IPS-20b (cell line): ENCODE measurements at regions not wholly inside any gene's neighbourhood (a gene's known extent, or its start where the extent isn't known, plus 50 kb on each side); places are given as distances from the start of the nearest gene placed in this dataset.

Experiments used
- H3K27ac ChIP-seq: one replicate; pipeline ENCODE4 v1.5.1; 2013; ENCODE audit warnings: low read length
- H3K27me3 ChIP-seq: 2 replicates; pipeline ENCODE4 v1.6.1; 2013; ENCODE audit warnings: mild to moderate bottlenecking, low read length, inconsistent platforms; ENCODE audit not compliant: insufficient read depth
- H3K36me3 ChIP-seq: 2 replicates; pipeline ENCODE4 v1.6.1; 2013; ENCODE audit warnings: low read depth, mild to moderate bottlenecking, inconsistent platforms, low read length, moderate library complexity; ENCODE audit not compliant: insufficient read depth
- H3K4me1 ChIP-seq: 2 replicates; pipeline ENCODE4 v1.6.1; 2013; ENCODE audit warnings: mild to moderate bottlenecking, control low read depth, inconsistent platforms, low read length, moderate library complexity; ENCODE audit not compliant: insufficient read depth
- H3K4me3 ChIP-seq: 2 replicates; pipeline ENCODE4 v1.5.1; 2013; ENCODE audit warnings: mild to moderate bottlenecking, low read length, inconsistent platforms
- H3K9ac ChIP-seq: 2 replicates; pipeline ENCODE4 v1.6.1; 2013; ENCODE audit warnings: low read depth, mild to moderate bottlenecking, inconsistent platforms, low read length, moderate library complexity
- H3K9me3 ChIP-seq: 2 replicates; pipeline ENCODE4 v1.6.1; 2013; ENCODE audit warnings: mild to moderate bottlenecking, low read depth, low read length, inconsistent platforms; ENCODE audit not compliant: insufficient read depth

- Histone ChIP-seq H3K27ac (no peak overlapping the region), H3K9ac (no peak overlapping the region), H3K4me3 (no peak overlapping the region), H3K9me3 (no peaks in the 10 kb centered on the region), H3K27me3 (no peaks in the 10 kb centered on the region), H3K36me3 (no peaks in the 10 kb centered on the region), H3K4me1 (peaks cover 3% of the 10 kb centered on the region; the same call in 1 of the 2 replicates)
Observed at GRCh38 chr6:23589811-23590210, 536.2 kb upstream of the NRSN1 start.

- no peaks in the 10 kb centered on the region for H3K27me3 ChIP-seq
- peaks cover 3% of the 10 kb centered on the region; the same call in 1 of the 2 replicates for H3K4me1 ChIP-seq
- no peak overlapping the region for H3K4me3 ChIP-seq
- H3K36me3 ChIP-seq: no peaks in the 10 kb centered on the region
- no peak overlapping the region for H3K27ac ChIP-seq
- H3K9me3 ChIP-seq: no peaks in the 10 kb centered on the region
- no peak overlapping the region for H3K9ac ChIP-seq
Observed at GRCh38 chr6:23590498-23591126, 535.4 kb upstream of the NRSN1 start.

GRCh38 chr6:23591761-23592160 is 534.3 kb upstream of the NRSN1 start:
- Histone ChIP-seq H3K4me1 (peaks cover 3% of the 10 kb centered on the region; the same call in 1 of the 2 replicates), H3K27ac (no peak overlapping the region), H3K27me3 (no peaks in the 10 kb centered on the region), H3K4me3 (no peak overlapping the region), H3K9ac (no peak overlapping the region), H3K9me3 (no peaks in the 10 kb centered on the region), H3K36me3 (no peaks in the 10 kb centered on the region)

- H3K4me1 ChIP-seq: no peaks in the 10 kb centered on the region
- no peak overlapping the region for H3K4me3 ChIP-seq
- H3K27me3 ChIP-seq: no peaks in the 10 kb centered on the region
- H3K36me3 ChIP-seq: no peaks in the 10 kb centered on the region
- no peak overlapping the region for H3K27ac ChIP-seq
- H3K9me3 ChIP-seq: peaks cover 4% of the 10 kb centered on the region
- H3K9ac ChIP-seq: no peak overlapping the region
Observed at GRCh38 chr6:23600118-23600517, 525.9 kb upstream of the NRSN1 start.

GRCh38 chr6:23601811-23602345 is 524.1 kb upstream of the NRSN1 start:
- H3K36me3 ChIP-seq: no peaks in the 10 kb centered on the region
- H3K27me3 ChIP-seq: no peaks in the 10 kb centered on the region
- H3K9ac ChIP-seq: no peak overlapping the region
- H3K4me3 ChIP-seq: no peak overlapping the region
- H3K4me1 ChIP-seq: no peaks in the 10 kb centered on the region
- H3K9me3 ChIP-seq: peaks cover 4% of the 10 kb centered on the region
- H3K27ac ChIP-seq: no peak overlapping the region

- no peaks in the 10 kb centered on the region for H3K4me1 ChIP-seq
- H3K9ac ChIP-seq: no peak overlapping the region
- no peak overlapping the region for H3K27ac ChIP-seq
- no peaks in the 10 kb centered on the region for H3K36me3 ChIP-seq
- H3K4me3 ChIP-seq: no peak overlapping the region
- no peaks in the 10 kb centered on the region for H3K27me3 ChIP-seq
- H3K9me3 ChIP-seq: no peaks in the 10 kb centered on the region
Observed at GRCh38 chr6:23608931-23609435, 517.0 kb upstream of the NRSN1 start.

- Histone ChIP-seq H3K4me1 (no peaks in the 10 kb centered on the region), H3K9ac (no peak overlapping the region), H3K27ac (no peak overlapping the region), H3K4me3 (no peak overlapping the region), H3K9me3 (no peaks in the 10 kb centered on the region), H3K36me3 (no peaks in the 10 kb centered on the region), H3K27me3 (no peaks in the 10 kb centered on the region)
Observed at GRCh38 chr6:23611776-23612381, 514.1 kb upstream of the NRSN1 start.

GRCh38 chr6:23618366-23618765 is 507.6 kb upstream of the NRSN1 start:
- Histone ChIP-seq H3K9me3 (no peaks in the 10 kb centered on the region), H3K4me3 (no peak overlapping the region), H3K36me3 (no peaks in the 10 kb centered on the region), H3K9ac (no peak overlapping the region), H3K27ac (no peak overlapping the region), H3K4me1 (peaks cover 2% of the 10 kb centered on the region; the same call in 1 of the 2 replicates), H3K27me3 (no peaks in the 10 kb centered on the region)

GRCh38 chr6:23620911-23621401 is 505.1 kb upstream of the NRSN1 start:
- no peaks in the 10 kb centered on the region for H3K27me3 ChIP-seq
- H3K4me1 ChIP-seq: peaks cover 2% of the 10 kb centered on the region; the same call in 1 of the 2 replicates
- H3K4me3 ChIP-seq: no peak overlapping the region; the same call in 1 of the 2 replicates
- H3K9me3 ChIP-seq: no peaks in the 10 kb centered on the region
- no peaks in the 10 kb centered on the region for H3K36me3 ChIP-seq
- H3K27ac ChIP-seq: no peak overlapping the region
- no peak overlapping the region for H3K9ac ChIP-seq

GRCh38 chr6:23630726-23631635 is 495.0 kb upstream of the NRSN1 start:
- no peak overlapping the region for H3K9ac ChIP-seq
- no peak overlapping the region for H3K4me3 ChIP-seq
- H3K4me1 ChIP-seq: no peaks in the 10 kb centered on the region
- no peaks in the 10 kb centered on the region for H3K36me3 ChIP-seq
- no peak overlapping the region for H3K27ac ChIP-seq
- no peaks in the 10 kb centered on the region for H3K27me3 ChIP-seq
- no peaks in the 10 kb centered on the region for H3K9me3 ChIP-seq

- Histone ChIP-seq H3K27ac (no peak overlapping the region), H3K27me3 (no peaks in the 10 kb centered on the region), H3K9ac (no peak overlapping the region)
Observed at GRCh38 chr6:23633996-23634395, 492.0 kb upstream of the NRSN1 start.

More at GRCh38 chr6:23633996-23634395, 492.0 kb upstream of the NRSN1 start:
- H3K4me3 ChIP-seq: no peak overlapping the region
- no peaks in the 10 kb centered on the region for H3K9me3 ChIP-seq
- no peaks in the 10 kb centered on the region for H3K4me1 ChIP-seq
- H3K36me3 ChIP-seq: no peaks in the 10 kb centered on the region
